ENCODE measurements at regions not wholly inside any gene's neighbourhood (a gene's known extent, or its start where the extent isn't known, plus 50 kb on each side); places are given as distances from the start of the nearest gene placed in this dataset.

DNA sequence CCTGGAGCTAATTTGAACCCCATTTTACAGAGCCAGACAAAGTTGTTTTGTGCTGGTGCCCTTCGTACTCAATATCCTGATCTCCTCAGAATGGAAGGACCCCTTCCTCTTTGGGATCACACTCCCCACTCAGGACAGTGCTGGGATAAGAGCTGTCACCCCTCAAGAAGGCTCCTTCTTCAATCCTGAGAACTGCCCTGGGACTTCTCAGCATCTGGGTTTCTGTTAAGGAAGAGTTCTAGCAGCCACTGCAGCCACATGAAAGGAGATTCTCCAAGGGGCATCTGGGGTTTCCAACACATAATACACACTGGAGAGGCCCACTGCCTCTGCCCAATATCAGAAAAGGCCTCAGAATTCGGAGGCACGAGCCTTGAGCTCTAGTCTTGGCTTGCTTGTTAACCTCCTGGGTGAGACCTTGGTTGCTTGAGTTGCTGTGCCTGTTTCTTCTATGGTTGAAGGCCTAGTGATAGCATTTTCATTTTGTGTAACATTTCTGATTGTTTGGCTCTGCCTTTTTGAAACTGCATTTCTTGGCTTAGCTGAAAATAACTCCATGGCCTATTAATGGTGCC is 78.8 kb upstream of the NMNAT3 start:
- H3K36me3 ChIP-seq: no peaks in the 10 kb centered on the region
- no peak overlapping the region for H3K27ac ChIP-seq
- ATAC-seq: no peak
- no peak for FAIRE-seq
- H3K4me3 ChIP-seq: no peak overlapping the region
- intact Hi-C loops (cut with DNase I): no loop called here
- no peak for DNase-seq
- TF ChIP-seq, protein P1, sequence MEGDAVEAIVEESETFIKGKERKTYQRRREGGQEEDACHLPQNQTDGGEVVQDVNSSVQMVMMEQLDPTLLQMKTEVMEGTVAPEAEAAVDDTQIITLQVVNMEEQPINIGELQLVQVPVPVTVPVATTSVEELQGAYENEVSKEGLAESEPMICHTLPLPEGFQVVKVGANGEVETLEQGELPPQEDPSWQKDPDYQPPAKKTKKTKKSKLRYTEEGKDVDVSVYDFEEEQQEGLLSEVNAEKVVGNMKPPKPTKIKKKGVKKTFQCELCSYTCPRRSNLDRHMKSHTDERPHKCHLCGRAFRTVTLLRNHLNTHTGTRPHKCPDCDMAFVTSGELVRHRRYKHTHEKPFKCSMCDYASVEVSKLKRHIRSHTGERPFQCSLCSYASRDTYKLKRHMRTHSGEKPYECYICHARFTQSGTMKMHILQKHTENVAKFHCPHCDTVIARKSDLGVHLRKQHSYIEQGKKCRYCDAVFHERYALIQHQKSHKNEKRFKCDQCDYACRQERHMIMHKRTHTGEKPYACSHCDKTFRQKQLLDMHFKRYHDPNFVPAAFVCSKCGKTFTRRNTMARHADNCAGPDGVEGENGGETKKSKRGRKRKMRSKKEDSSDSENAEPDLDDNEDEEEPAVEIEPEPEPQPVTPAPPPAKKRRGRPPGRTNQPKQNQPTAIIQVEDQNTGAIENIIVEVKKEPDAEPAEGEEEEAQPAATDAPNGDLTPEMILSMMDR (IDR thresholded peaks at IDR 0.05): no peak
- H3K9me3 ChIP-seq: no peaks in the 10 kb centered on the region
- WGBS, 2 donors: 91 to 95% methylated on average over 3 of the region's 3 CpGs
- no peaks in the 10 kb centered on the region for H3K27me3 ChIP-seq
- H3K4me1 ChIP-seq: no peaks in the 10 kb centered on the region

DNA sequence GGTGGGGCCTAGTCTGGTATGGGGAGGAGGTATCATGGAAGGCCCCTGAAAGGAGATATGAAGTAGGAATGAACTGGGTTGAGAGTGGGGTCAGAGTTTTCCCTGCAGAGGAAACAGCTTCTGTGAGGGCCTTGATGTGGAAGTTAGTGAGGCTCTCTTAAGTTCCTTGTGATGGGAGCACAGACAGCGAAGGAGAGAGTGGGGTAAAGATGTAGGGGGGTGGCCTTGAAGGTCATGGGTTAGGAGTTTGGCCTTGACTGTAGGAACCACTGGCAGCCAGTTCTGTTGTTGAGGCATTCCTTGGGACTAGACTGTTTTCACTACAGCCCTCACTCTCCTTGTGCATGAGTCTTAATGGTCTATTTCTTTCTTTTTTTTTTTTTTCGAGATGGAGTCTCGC is 77.8 kb upstream of the NMNAT3 start:
- TF ChIP-seq, protein P1 (IDR thresholded peaks at IDR 0.05): no peak
- no peaks in the 10 kb centered on the region for H3K27me3 ChIP-seq
- H3K27ac ChIP-seq: no peak overlapping the region
- no peaks in the 10 kb centered on the region for H3K9me3 ChIP-seq
- no peak for DNase-seq
- H3K4me1 ChIP-seq: no peaks in the 10 kb centered on the region
- no peak for ATAC-seq
- intact Hi-C loops (cut with DNase I): no loop called here
- H3K4me3 ChIP-seq: no peak overlapping the region
- no peaks in the 10 kb centered on the region for H3K36me3 ChIP-seq
- no peak for FAIRE-seq
- WGBS, 2 donors: 77 to 80% methylated on average over 3 of the region's 3 CpGs

DNA sequence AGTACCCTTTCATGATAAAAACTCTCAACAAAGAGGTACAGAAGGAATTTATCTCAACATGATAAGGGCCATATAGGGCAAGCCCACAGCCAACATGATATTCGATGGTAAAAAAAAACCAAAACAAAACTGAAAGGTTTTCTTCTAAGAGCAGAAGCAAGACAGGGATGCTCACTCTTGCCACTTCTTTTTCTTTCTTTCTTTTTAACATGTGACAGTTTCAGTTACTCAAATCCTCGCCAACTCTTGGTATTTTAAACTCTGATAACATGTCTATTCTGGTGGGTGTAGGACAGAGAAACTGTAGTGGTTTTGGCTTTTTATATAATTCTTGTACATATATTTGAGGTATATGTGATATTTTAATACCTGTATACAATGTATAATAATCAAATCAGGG is 74.0 kb upstream of the NMNAT3 start:
- TF ChIP-seq, protein P1 (IDR thresholded peaks at IDR 0.05): no peak
- Histone ChIP-seq H3K36me3 (no peaks in the 10 kb centered on the region), H3K27me3 (no peaks in the 10 kb centered on the region), H3K4me3 (no peak overlapping the region), H3K9me3 (no peaks in the 10 kb centered on the region), H3K27ac (no peak overlapping the region), H3K4me1 (no peaks in the 10 kb centered on the region)
- 77 to 84% methylated on average over 2 of the region's 2 CpGs for WGBS, 2 donors
- DNase-seq (no peak), ATAC-seq (no peak), FAIRE-seq (no peak)
- intact Hi-C loops (cut with DNase I): no loop called here

DNA sequence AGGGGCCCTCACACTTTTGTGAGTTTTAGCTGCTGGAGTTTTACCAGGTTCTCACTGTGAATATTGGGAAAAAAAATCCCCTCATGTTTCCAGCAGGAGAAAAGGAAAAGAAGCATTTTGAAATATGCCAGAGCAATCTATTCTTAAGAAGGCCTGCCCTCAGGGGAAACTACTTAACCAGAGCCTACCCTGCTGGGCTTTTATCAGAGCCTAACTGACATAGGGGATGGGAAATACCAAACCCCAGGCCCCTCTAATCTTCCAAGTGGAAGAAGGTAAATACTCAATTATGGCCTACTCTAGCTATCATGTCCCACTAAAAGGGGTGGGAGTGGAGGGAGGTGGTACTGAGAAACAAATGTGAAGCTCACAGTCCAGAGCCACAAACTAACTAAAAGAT is 68.7 kb upstream of the NMNAT3 start:
- ATAC-seq: no peak
- no peaks in the 10 kb centered on the region for H3K4me1 ChIP-seq
- no peak overlapping the region for H3K4me3 ChIP-seq
- no peak for FAIRE-seq
- intact Hi-C loops (cut with DNase I): no loop called here
- TF ChIP-seq, protein P1 (IDR thresholded peaks at IDR 0.05): no peak
- DNase-seq: no peak
- H3K36me3 ChIP-seq: no peaks in the 10 kb centered on the region
- H3K27me3 ChIP-seq: no peaks in the 10 kb centered on the region
- no peak overlapping the region for H3K27ac ChIP-seq
- no peaks in the 10 kb centered on the region for H3K9me3 ChIP-seq

DNA sequence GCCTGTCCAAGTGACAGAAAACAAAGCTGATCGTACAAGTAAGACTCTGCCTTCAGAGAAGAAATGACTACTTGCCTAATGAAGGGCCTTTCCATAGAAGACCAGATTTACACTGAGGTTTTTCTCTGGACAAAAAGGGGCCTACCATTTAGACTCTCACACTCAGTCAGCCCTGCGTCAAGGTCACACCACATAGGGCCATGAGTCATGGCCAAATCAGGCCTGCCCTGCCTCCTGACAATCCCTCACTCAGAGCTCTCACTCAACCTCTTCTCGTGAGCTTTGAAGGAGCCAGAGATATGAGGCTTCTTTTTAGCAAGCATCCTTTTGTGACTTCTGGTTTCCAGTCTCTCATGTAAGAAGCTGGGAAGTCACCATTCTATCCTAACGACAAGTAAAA is 68.1 kb upstream of the NMNAT3 start:
- ATAC-seq (no peak), FAIRE-seq (no peak), DNase-seq (no peak)
- intact Hi-C loops (cut with DNase I): no loop called here
- 78 to 84% methylated on average over 4 of the region's 4 CpGs for WGBS, 2 donors
- Histone ChIP-seq H3K27ac (no peak overlapping the region), H3K27me3 (no peaks in the 10 kb centered on the region), H3K4me3 (no peak overlapping the region), H3K4me1 (no peaks in the 10 kb centered on the region), H3K36me3 (no peaks in the 10 kb centered on the region), H3K9me3 (no peaks in the 10 kb centered on the region)
- TF ChIP-seq, protein P1 (IDR thresholded peaks at IDR 0.05): no peak
